ENCODE measurements at regions not wholly inside any gene's neighbourhood (a gene's known extent, or its start where the extent isn't known, plus 50 kb on each side); places are given as distances from the start of the nearest gene placed in this dataset.
"Not testable (repeated sequence)": the region's sequence is repeated elsewhere in the genome, so short reads cannot be mapped to it uniquely, and the experiment has no call there.

DNA sequence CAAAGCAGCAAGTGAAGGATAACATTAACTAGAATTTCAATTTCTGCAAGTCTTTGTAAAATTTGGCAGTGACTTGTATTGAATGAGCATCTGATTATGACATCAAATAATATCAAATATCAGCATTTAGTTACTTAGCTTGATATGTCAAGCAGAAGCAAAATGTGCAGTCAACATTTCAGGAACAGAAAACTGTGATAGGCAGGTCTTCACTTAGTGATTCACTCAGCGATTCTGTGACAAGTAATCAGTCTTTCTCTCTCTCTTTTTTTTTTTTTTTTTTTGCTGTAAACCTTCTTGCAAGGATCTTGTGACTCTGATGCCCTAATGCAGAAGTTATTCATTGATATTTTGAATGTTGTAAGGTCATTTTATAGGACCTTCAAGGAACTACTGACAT, 307.1 kb downstream of the MTERF1 start:
- no peak overlapping the region for H3K4me3 ChIP-seq (ENCODE audit: low read depth, low read length)
- TF ChIP-seq, protein P1, sequence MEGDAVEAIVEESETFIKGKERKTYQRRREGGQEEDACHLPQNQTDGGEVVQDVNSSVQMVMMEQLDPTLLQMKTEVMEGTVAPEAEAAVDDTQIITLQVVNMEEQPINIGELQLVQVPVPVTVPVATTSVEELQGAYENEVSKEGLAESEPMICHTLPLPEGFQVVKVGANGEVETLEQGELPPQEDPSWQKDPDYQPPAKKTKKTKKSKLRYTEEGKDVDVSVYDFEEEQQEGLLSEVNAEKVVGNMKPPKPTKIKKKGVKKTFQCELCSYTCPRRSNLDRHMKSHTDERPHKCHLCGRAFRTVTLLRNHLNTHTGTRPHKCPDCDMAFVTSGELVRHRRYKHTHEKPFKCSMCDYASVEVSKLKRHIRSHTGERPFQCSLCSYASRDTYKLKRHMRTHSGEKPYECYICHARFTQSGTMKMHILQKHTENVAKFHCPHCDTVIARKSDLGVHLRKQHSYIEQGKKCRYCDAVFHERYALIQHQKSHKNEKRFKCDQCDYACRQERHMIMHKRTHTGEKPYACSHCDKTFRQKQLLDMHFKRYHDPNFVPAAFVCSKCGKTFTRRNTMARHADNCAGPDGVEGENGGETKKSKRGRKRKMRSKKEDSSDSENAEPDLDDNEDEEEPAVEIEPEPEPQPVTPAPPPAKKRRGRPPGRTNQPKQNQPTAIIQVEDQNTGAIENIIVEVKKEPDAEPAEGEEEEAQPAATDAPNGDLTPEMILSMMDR (IDR thresholded peaks at IDR 0.05; ENCODE audit: insufficient read depth, low read depth, low read length) = no peak
- no peak for DNase-seq (ENCODE audit: low read depth)

DNA sequence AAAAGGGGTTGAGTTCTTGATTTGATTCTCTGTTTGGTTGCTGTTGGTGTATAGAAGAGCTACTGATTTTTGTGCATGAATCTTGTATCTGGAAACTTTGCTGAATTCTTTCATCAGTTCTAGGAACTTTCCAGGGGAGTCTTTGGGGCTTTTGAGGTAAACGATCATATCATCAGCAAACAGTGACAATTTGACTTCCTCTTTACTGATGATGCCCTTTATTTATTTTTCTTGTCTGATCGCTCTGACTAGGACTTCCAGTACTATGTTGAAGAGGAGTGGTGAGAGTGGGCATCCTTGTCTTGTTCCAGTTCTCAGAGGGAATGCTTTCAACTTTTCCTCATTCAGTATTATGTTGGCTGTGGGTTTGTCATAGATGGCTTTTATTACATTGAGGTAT, 304.0 kb downstream of the MTERF1 start:
- DNase-seq (ENCODE audit: low read depth); H3K4me3 ChIP-seq (ENCODE audit: low read depth, low read length): not testable (repeated sequence)

- TF ChIP-seq, protein P1 (IDR thresholded peaks at IDR 0.05; ENCODE audit: insufficient read depth, low read depth, low read length) = no peak
- no peak overlapping the region for H3K4me3 ChIP-seq (ENCODE audit: low read depth, low read length)
- no peak for DNase-seq (ENCODE audit: low read depth)
Observed at GRCh38 chr7:91579837-91580236, 300.7 kb downstream of the MTERF1 start.

GRCh38 chr7:91582799-91583477, 297.6 kb downstream of the MTERF1 start:
- DNase-seq (ENCODE audit: low read depth) = no peak
- TF ChIP-seq, protein P1 (IDR thresholded peaks at IDR 0.05; ENCODE audit: insufficient read depth, low read depth, low read length) = no peak
- no peak overlapping the region for H3K4me3 ChIP-seq (ENCODE audit: low read depth, low read length)

- TF ChIP-seq, protein P1 (IDR thresholded peaks at IDR 0.05; ENCODE audit: insufficient read depth, low read depth, low read length) = no peak
- DNase-seq (ENCODE audit: low read depth) = no peak
- H3K4me3 ChIP-seq (ENCODE audit: low read depth, low read length) = no peak overlapping the region
Observed at GRCh38 chr7:91596287-91596686, 284.2 kb downstream of the MTERF1 start.

- no peak for DNase-seq (ENCODE audit: low read depth)
- H3K4me3 ChIP-seq (ENCODE audit: low read depth, low read length) = no peak overlapping the region
- TF ChIP-seq, protein P1 (IDR thresholded peaks at IDR 0.05; ENCODE audit: insufficient read depth, low read depth, low read length) = no peak
Observed at GRCh38 chr7:91598791-91599190, 281.7 kb downstream of the MTERF1 start.

GRCh38 chr7:91600112-91600511, 280.4 kb downstream of the MTERF1 start:
- DNase-seq (ENCODE audit: low read depth) = no peak
- H3K4me3 ChIP-seq (ENCODE audit: low read depth, low read length) = no peak overlapping the region
- TF ChIP-seq, protein P1 (IDR thresholded peaks at IDR 0.05; ENCODE audit: insufficient read depth, low read depth, low read length) = no peak
